Right lobe of liver (tissue), 6 donors: ENCODE measurements at regions not wholly inside any gene's neighbourhood (a gene's known extent, or its start where the extent isn't known, plus 50 kb on each side); places are given as distances from the start of the nearest gene placed in this dataset.

Source experiments
- ATAC-seq, 4 donors: fragments of 200-7000 bp; cut with Tn5 transposase; one replicate each; pipeline ENCODE4 v1.9.1; 2020; ENCODE audit warnings: mild to moderate bottlenecking in 4 of 4, moderate library complexity in 4 of 4
- DNase-seq, 3 donors: peaks; one replicate each; pipeline ENCODE4 v3.0.0-alpha.2; 2020
- H3K27ac ChIP-seq, 3 donors: fragments of 200-600 bp; one replicate each; pipeline ENCODE4 v1.8.0; 2022
- H3K27me3 ChIP-seq, 2 donors: fragments of 200-600 bp; one replicate each; pipeline ENCODE4 v1.8.0; 2022
- H3K36me3 ChIP-seq, 4 donors: fragments of 200-600 bp; sonication (generic) in 1 of 4; one replicate each; pipeline versions ENCODE4 v1.5.1 to v1.8.0; 2017 to 2022; ENCODE audit warnings: control low read depth in 1 of 4
- H3K4me1 ChIP-seq, 4 donors: fragments of 200-600 bp; sonication (generic) in 1 of 4; one replicate each; pipeline versions ENCODE4 v1.5.1 to v1.8.0; 2017 to 2022; ENCODE audit warnings: control low read depth in 1 of 4
- H3K4me3 ChIP-seq, 3 donors: fragments of 200-600 bp; one replicate each; pipeline ENCODE4 v1.8.0; 2022
- H3K9me3 ChIP-seq, 4 donors: fragments of 200-600 bp; sonication (generic) in 1 of 4; one replicate each; pipeline versions ENCODE4 v1.5.1 to v1.8.0; 2017 to 2022; ENCODE audit warnings: control low read depth in 1 of 4
- POLR2A ChIP-seq: fragments of 450-650 bp; IDR thresholded peaks from one replicate; pipeline ENCODE4 v1.6.1; 2017; ENCODE audit warnings: antibody characterized with exemption, mild to moderate bottlenecking
- WGBS: methylation state at CpG from one replicate; pipeline ENCODE4 v1.1.6; 2018; ENCODE audit warnings: low coverage, low lambda C conversion rate; ENCODE audit not compliant: insufficient coverage; ENCODE audit errors: missing lambda C conversion rate; 5-methylcytosine and 5-hydroxymethylcytosine counted together
- intact Hi-C, 2 donors: fragments of 100-400 bp; cut with DNase I; formaldehyde crosslinking; loops; one replicate each; pipeline versions ENCODE4 v1.11.2 to v1.14.1; 2022
- TF ChIP-seq, protein P1 (sequence below), 4 donors: fragments of 200-600 bp in 3 of 4; fragments of 450-650 bp in 1 of 4; IDR thresholded peaks; one replicate each; pipeline versions ENCODE4 v1.5.1 to v1.8.0; 2016 to 2022; ENCODE audit warnings: antibody characterized with exemption in 4 of 4, mild to moderate bottlenecking in 2 of 4
- donor health status: DM: no; HTN: yes; CAD: no.
- donor health status: DM: no; HTN: no; CAD: no.
- donor health status: DM: no; HTN: no; CAD: no.
- donor health status: DM: no; HTN: yes; CAD: no.
- donor health status: DM: no; HTN: yes; CAD: no.

DNA sequence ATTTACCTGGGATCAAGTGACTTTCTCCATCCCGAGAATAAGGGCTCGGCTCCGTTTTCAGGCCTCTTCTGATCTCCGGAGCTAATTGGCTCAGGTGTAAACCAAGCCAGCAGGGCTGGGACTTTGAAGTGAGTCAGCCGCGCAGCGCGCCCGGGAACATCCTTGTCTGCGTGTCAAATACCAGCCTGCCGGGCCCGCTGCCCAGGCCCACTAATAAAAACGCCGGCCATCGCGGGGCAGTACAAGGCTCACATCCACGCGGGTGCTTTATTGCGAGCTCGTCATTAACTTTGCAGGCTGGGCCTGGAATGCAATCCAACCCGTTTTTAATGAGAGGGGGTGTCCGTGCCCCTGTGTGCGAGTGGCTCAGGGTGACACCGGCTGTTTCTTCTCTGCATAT, 416.8 kb downstream of the IRX2 start:
- H3K4me1 ChIP-seq = no peaks in the 10 kb centered on the region
- H3K27me3 ChIP-seq = no peaks in the 10 kb centered on the region
- intact Hi-C loops = no loop called here
- H3K27ac ChIP-seq = no peak overlapping the region
- no peak for TF ChIP-seq POLR2A
- TF ChIP-seq, protein P1, sequence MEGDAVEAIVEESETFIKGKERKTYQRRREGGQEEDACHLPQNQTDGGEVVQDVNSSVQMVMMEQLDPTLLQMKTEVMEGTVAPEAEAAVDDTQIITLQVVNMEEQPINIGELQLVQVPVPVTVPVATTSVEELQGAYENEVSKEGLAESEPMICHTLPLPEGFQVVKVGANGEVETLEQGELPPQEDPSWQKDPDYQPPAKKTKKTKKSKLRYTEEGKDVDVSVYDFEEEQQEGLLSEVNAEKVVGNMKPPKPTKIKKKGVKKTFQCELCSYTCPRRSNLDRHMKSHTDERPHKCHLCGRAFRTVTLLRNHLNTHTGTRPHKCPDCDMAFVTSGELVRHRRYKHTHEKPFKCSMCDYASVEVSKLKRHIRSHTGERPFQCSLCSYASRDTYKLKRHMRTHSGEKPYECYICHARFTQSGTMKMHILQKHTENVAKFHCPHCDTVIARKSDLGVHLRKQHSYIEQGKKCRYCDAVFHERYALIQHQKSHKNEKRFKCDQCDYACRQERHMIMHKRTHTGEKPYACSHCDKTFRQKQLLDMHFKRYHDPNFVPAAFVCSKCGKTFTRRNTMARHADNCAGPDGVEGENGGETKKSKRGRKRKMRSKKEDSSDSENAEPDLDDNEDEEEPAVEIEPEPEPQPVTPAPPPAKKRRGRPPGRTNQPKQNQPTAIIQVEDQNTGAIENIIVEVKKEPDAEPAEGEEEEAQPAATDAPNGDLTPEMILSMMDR (IDR thresholded peaks at IDR 0.05) = no peak
- no peaks in the 10 kb centered on the region for H3K9me3 ChIP-seq
- no peaks in the 10 kb centered on the region for H3K36me3 ChIP-seq
- 28% methylated on average over 16 of the region's 24 CpGs for WGBS
- DNase-seq (no peak), ATAC-seq (no peak)
- H3K4me3 ChIP-seq = no peak overlapping the region

- DNase-seq (no peak), ATAC-seq (no peak)
- Histone ChIP-seq H3K36me3 (no peaks in the 10 kb centered on the region), H3K4me3 (no peak overlapping the region), H3K9me3 (no peaks in the 10 kb centered on the region), H3K4me1 (no peaks in the 10 kb centered on the region), H3K27me3 (no peaks in the 10 kb centered on the region), H3K27ac (no peak overlapping the region)
- 38% methylated on average over 1 of the region's 4 CpGs for WGBS
- TF ChIP-seq, protein P1 (IDR thresholded peaks at IDR 0.05) = no peak
- no peak for TF ChIP-seq POLR2A
- intact Hi-C loops = no loop called here
Measured at GRCh38 chr5:2333291-2333690, 418.2 kb downstream of the IRX2 start.

DNA sequence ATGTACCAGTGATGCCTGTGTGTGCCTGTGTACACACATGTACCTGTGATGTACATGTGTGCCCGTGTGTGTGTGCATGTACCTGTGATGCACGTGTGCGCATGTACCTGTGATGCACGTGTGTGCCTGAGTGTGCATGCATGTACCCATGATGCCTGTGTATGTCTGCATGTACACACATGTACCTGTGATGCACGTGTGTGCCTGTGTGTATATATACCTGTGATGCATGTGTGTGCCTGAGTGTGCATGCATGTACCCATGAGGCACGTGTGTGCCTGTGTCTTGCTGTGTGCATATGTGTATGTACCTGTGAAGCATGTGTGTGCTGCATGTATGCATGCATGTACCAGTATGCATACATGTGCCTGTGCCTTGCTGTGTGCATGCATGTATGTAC, 419.0 kb downstream of the IRX2 start:
- no peak overlapping the region for H3K27ac ChIP-seq
- 34% methylated on average over 2 of the region's 6 CpGs for WGBS
- ATAC-seq (no peak), DNase-seq (no peak)
- no peaks in the 10 kb centered on the region for H3K36me3 ChIP-seq
- intact Hi-C loops = no loop called here
- no peaks in the 10 kb centered on the region for H3K27me3 ChIP-seq
- no peaks in the 10 kb centered on the region for H3K9me3 ChIP-seq
- no peaks in the 10 kb centered on the region for H3K4me1 ChIP-seq
- no peak overlapping the region for H3K4me3 ChIP-seq
- TF ChIP-seq, protein P1 (IDR thresholded peaks at IDR 0.05) = no peak
- TF ChIP-seq POLR2A = no peak

DNA sequence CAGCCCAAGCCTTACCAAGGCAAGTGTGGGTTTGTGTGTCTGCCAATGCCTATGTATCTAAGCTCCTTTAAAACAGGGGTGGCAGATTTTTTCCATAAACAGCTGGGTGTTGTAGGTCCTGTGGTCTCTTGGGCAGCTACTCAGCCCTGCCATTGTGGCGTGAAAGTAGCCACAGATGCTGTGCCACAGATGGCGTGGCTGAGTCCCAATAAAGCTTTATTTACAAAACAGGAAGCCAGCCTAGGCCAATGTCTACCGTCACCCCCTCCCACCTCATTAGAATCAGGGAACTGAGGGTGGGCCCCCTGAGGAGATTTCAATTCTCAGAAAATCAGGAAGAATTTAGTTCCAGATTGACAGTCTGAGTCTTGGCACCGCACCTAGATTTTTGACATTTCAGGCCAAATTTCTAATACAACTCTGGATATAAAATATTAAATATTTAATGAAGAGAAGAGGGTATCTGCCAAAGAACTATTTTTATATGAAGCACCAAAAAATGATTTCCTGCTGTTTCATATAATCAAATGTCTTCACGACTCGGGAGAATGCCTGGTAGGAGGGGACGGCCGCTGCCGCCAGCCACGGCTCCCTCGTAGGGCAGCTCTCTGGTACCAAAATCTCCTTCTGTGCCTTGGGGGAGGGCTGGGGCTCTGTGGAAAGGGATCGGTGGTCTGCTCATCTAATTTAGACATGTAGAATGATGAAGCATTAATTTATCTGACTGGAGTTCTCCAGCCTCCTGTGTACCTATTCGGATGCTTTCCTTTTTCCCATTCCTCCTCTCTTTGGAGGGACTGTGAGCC, 420.9 kb downstream of the IRX2 start:
- TF ChIP-seq POLR2A = no peak
- TF ChIP-seq, protein P1 (IDR thresholded peaks at IDR 0.05) = no peak
- intact Hi-C loops = no loop called here
- DNase-seq (no peak), ATAC-seq (no peak)
- 62% methylated on average over 8 of the region's 13 CpGs for WGBS
- H3K27me3 ChIP-seq = no peaks in the 10 kb centered on the region
- H3K4me3 ChIP-seq = no peak overlapping the region
- no peaks in the 10 kb centered on the region for H3K36me3 ChIP-seq
- H3K4me1 ChIP-seq = no peaks in the 10 kb centered on the region
- H3K9me3 ChIP-seq = no peaks in the 10 kb centered on the region
- H3K27ac ChIP-seq = no peak overlapping the region
